GM12878 (cell line): ENCODE measurements at regions not wholly inside any gene's neighbourhood (a gene's known extent, or its start where the extent isn't known, plus 50 kb on each side); places are given as distances from the start of the nearest gene placed in this dataset.

Experiments
- KAT2A ChIP-seq: conservative IDR thresholded peaks from 2 replicates; pipeline ENCODE4 v1.6.1; 2011; ENCODE audit warnings: low read depth, low read length; ENCODE audit not compliant: control insufficient read depth
- POLR2A ChIP-seq: IDR thresholded peaks from 2 replicates; pipeline ENCODE4 v1.6.1; 2011; ENCODE audit warnings: low read depth, mild to moderate bottlenecking, low read length
- RAD21 ChIP-seq: IDR thresholded peaks from 2 replicates; pipeline ENCODE4 v1.6.1; 2011; ENCODE audit warnings: mild to moderate bottlenecking, low read depth, low read length, moderate library complexity; ENCODE audit not compliant: insufficient read depth
- TF ChIP-seq, protein P1 (sequence below): IDR thresholded peaks from 2 replicates; pipeline ENCODE4 v1.6.1; 2012; ENCODE audit warnings: low read depth, low read length, improper control_type of control experiment
- TF ChIP-seq, protein P2 (sequence below), 3 experiments: IDR thresholded peaks in 2 of 3; conservative IDR thresholded peaks in 1 of 3; 2 replicates each; pipeline ENCODE4 v1.5.1; 2011; ENCODE audit warnings: low read depth in 3 of 3, low read length in 3 of 3, mild to moderate bottlenecking in 3 of 3, control low read depth in 2 of 3, moderate library complexity in 2 of 3, inconsistent platforms in 1 of 3, mixed read lengths in 1 of 3; ENCODE audit not compliant: control insufficient read depth in 2 of 3, insufficient read depth in 1 of 3; ENCODE audit errors: extremely low read depth in 1 of 3

DNA sequence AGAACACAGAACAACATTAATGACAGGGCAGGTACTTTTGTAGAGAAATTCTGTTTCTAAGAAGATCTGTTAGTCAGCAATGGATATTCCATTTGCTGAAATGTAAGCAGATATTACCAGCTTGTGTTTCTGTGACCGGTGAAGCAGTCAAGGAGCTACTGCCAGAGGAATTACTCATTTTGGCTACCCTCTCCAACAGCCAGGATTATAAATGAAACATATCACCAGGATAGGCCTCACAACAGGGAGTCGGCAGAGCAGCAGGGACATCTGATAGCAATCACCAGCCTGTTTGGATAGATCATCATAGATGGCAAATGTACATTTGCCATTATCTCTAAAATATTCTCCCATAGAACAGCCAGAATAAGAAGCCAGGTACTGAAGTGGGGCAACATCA is 440.7 kb downstream of the KCNH5 start:
- TF ChIP-seq, protein P1, sequence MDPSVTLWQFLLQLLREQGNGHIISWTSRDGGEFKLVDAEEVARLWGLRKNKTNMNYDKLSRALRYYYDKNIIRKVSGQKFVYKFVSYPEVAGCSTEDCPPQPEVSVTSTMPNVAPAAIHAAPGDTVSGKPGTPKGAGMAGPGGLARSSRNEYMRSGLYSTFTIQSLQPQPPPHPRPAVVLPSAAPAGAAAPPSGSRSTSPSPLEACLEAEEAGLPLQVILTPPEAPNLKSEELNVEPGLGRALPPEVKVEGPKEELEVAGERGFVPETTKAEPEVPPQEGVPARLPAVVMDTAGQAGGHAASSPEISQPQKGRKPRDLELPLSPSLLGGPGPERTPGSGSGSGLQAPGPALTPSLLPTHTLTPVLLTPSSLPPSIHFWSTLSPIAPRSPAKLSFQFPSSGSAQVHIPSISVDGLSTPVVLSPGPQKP = no peak
- TF ChIP-seq POLR2A (no peak), RAD21 (no peak), KAT2A (no peak)
- TF ChIP-seq, protein P2, sequence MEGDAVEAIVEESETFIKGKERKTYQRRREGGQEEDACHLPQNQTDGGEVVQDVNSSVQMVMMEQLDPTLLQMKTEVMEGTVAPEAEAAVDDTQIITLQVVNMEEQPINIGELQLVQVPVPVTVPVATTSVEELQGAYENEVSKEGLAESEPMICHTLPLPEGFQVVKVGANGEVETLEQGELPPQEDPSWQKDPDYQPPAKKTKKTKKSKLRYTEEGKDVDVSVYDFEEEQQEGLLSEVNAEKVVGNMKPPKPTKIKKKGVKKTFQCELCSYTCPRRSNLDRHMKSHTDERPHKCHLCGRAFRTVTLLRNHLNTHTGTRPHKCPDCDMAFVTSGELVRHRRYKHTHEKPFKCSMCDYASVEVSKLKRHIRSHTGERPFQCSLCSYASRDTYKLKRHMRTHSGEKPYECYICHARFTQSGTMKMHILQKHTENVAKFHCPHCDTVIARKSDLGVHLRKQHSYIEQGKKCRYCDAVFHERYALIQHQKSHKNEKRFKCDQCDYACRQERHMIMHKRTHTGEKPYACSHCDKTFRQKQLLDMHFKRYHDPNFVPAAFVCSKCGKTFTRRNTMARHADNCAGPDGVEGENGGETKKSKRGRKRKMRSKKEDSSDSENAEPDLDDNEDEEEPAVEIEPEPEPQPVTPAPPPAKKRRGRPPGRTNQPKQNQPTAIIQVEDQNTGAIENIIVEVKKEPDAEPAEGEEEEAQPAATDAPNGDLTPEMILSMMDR (IDR thresholded peaks at IDR 0.05 in 2 of 3, conservative IDR thresholded peaks at IDR 0.05 in 1 of 3; ENCODE audit: control insufficient read depth in 2 of 3, extremely low read depth in 1 of 3, insufficient read depth in 1 of 3, low read depth in 3 of 3, low read length in 3 of 3) = no peak
